Ishikawa (cell line): ENCODE measurements at regions not wholly inside any gene's neighbourhood (a gene's known extent, or its start where the extent isn't known, plus 50 kb on each side); places are given as distances from the start of the nearest gene placed in this dataset.

Experiments
- CEBPB ChIP-seq: IDR thresholded peaks from 2 replicates; pipeline ENCODE4 v1.6.1; 2012
- CREB1 ChIP-seq: IDR thresholded peaks from 2 replicates; pipeline ENCODE4 v1.6.1; 2012; ENCODE audit warnings: low read depth
- EGR1 ChIP-seq: IDR thresholded peaks from 2 replicates; pipeline ENCODE4 v1.6.1; 2012
- EP300 ChIP-seq: IDR thresholded peaks from 2 replicates; pipeline ENCODE4 v1.6.1; 2012; ENCODE audit warnings: borderline replicate concordance
- FOXM1 ChIP-seq: IDR thresholded peaks from 2 replicates; pipeline ENCODE4 v1.6.1; 2012; ENCODE audit warnings: low read depth, borderline replicate concordance
- NFIC ChIP-seq: IDR thresholded peaks from 2 replicates; pipeline ENCODE4 v1.6.1; 2012
- RAD21 ChIP-seq: IDR thresholded peaks from 2 replicates; pipeline ENCODE4 v1.6.1; 2012; ENCODE audit warnings: low read depth
- TAF1 ChIP-seq: IDR thresholded peaks from 2 replicates; pipeline ENCODE4 v1.6.1; 2012; ENCODE audit warnings: low read depth, mild to moderate bottlenecking
- TCF12 ChIP-seq: IDR thresholded peaks from 2 replicates; pipeline ENCODE4 v1.6.1; 2012; ENCODE audit warnings: low read depth
- TEAD4 ChIP-seq: IDR thresholded peaks from 2 replicates; pipeline ENCODE4 v1.6.1; 2012
- YY1 ChIP-seq: IDR thresholded peaks from 2 replicates; pipeline ENCODE4 v1.6.1; 2012; ENCODE audit warnings: low read depth
- ZBTB7A ChIP-seq: IDR thresholded peaks from 2 replicates; pipeline ENCODE4 v1.6.1; 2012; ENCODE audit warnings: low read depth
- TF ChIP-seq, protein P1 (sequence below): IDR thresholded peaks from 2 replicates; pipeline ENCODE4 v1.6.1; 2012; ENCODE audit warnings: low read depth, mild to moderate bottlenecking
- TF ChIP-seq, protein P2 (sequence below): IDR thresholded peaks from 2 replicates; pipeline ENCODE4 v1.6.1; 2012
- TF ChIP-seq, protein P3 (sequence below): IDR thresholded peaks from 2 replicates; pipeline ENCODE4 v1.6.1; 2012

DNA sequence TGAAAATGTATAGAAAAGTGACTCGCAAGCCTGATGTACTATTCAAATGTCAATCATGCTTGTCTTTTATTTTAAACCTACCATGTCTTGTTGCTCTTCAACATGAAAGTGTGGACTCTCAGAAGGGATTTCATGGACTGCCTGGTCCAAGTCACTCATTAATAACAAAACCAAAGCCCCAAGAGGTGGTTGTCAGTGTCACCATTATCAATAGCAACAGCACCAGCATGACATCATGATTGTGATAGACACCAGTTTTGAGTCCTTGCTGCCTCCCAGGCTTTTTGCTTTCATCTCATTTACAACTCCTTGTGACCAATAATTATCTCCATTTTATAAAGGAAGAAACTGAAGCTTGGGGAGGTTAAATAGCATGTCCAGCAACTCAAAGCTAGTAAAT lies 112.0 kb upstream of the TMPO start:
- no peak for TF ChIP-seq ZBTB7A
- no peak for TF ChIP-seq EGR1
- no peak for TF ChIP-seq FOXM1
- TF ChIP-seq, protein P1, sequence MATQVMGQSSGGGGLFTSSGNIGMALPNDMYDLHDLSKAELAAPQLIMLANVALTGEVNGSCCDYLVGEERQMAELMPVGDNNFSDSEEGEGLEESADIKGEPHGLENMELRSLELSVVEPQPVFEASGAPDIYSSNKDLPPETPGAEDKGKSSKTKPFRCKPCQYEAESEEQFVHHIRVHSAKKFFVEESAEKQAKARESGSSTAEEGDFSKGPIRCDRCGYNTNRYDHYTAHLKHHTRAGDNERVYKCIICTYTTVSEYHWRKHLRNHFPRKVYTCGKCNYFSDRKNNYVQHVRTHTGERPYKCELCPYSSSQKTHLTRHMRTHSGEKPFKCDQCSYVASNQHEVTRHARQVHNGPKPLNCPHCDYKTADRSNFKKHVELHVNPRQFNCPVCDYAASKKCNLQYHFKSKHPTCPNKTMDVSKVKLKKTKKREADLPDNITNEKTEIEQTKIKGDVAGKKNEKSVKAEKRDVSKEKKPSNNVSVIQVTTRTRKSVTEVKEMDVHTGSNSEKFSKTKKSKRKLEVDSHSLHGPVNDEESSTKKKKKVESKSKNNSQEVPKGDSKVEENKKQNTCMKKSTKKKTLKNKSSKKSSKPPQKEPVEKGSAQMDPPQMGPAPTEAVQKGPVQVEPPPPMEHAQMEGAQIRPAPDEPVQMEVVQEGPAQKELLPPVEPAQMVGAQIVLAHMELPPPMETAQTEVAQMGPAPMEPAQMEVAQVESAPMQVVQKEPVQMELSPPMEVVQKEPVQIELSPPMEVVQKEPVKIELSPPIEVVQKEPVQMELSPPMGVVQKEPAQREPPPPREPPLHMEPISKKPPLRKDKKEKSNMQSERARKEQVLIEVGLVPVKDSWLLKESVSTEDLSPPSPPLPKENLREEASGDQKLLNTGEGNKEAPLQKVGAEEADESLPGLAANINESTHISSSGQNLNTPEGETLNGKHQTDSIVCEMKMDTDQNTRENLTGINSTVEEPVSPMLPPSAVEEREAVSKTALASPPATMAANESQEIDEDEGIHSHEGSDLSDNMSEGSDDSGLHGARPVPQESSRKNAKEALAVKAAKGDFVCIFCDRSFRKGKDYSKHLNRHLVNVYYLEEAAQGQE = no peak
- no peak for TF ChIP-seq TEAD4
- no peak for TF ChIP-seq TAF1
- TF ChIP-seq NFIC = no peak
- no peak for TF ChIP-seq TCF12
- TF ChIP-seq, protein P2, sequence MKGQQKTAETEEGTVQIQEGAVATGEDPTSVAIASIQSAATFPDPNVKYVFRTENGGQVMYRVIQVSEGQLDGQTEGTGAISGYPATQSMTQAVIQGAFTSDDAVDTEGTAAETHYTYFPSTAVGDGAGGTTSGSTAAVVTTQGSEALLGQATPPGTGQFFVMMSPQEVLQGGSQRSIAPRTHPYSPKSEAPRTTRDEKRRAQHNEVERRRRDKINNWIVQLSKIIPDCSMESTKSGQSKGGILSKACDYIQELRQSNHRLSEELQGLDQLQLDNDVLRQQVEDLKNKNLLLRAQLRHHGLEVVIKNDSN = no peak
- no peak for TF ChIP-seq RAD21
- TF ChIP-seq, protein P3, sequence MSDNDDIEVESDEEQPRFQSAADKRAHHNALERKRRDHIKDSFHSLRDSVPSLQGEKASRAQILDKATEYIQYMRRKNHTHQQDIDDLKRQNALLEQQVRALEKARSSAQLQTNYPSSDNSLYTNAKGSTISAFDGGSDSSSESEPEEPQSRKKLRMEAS = no peak
- no peak for TF ChIP-seq YY1
- no peak for TF ChIP-seq EP300
- TF ChIP-seq CEBPB = no peak
- TF ChIP-seq CREB1 = no peak

DNA sequence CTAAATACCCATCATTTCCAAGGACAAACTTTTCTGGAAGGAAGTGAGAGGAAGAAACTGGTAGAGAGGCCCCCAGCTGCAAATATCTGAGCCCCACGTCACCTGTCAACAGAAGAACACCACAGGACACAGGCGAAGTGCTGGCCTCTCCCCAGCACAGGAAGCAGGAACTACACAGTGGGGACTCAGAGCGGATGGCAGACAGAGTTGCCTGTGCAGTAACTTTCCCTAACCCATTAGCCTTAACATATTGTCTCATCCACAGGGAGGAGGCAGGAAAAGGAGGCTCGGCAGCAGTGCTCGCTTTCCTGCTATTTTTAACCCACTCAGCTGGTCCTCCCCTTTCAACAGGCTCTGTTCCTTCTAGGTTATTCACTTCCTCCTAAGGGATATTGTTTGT lies 111.5 kb upstream of the TMPO start:
- TF ChIP-seq, protein P2 = no peak
- TF ChIP-seq ZBTB7A = no peak
- no peak for TF ChIP-seq EP300
- no peak for TF ChIP-seq FOXM1
- TF ChIP-seq EGR1 = no peak
- TF ChIP-seq CREB1 = no peak
- no peak for TF ChIP-seq RAD21

DNA sequence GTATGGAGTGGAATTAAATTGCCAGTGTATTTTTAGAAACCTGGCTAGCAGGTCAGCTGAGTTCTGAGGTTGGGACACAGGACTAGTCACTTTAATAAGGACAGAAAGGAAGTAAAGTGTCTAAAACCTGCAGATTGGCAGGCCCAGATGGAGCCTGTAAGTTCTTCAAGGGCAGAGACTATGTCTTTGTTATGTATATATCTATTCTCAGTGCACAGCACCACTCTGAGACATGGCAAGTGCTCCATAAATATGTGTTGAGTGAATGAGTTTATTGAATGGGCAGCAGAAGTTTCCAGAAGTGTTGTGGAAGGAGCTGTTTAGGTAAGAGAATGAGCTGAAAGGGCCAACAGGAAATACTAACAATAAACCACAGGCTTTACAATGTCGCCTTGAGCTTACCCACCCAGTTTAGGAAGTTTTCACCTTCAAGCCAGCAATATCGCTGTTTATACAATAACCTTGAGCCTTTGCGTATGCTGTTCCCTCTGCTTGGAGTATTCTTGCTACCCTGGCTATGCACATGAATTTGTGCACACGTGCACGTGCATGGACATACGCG lies 109.5 kb upstream of the TMPO start:
- TF ChIP-seq EGR1 = no peak
- TF ChIP-seq TEAD4 = no peak
- no peak for TF ChIP-seq TCF12
- TF ChIP-seq, protein P3 = no peak
- no peak for TF ChIP-seq NFIC
- TF ChIP-seq RAD21 = no peak
- TF ChIP-seq EP300 = no peak
- TF ChIP-seq CEBPB = no peak
- no peak for TF ChIP-seq FOXM1
- TF ChIP-seq, protein P1 = no peak
- TF ChIP-seq CREB1 = no peak
- TF ChIP-seq ZBTB7A = no peak
- TF ChIP-seq YY1 = no peak
- TF ChIP-seq, protein P2 = no peak
- no peak for TF ChIP-seq TAF1

DNA sequence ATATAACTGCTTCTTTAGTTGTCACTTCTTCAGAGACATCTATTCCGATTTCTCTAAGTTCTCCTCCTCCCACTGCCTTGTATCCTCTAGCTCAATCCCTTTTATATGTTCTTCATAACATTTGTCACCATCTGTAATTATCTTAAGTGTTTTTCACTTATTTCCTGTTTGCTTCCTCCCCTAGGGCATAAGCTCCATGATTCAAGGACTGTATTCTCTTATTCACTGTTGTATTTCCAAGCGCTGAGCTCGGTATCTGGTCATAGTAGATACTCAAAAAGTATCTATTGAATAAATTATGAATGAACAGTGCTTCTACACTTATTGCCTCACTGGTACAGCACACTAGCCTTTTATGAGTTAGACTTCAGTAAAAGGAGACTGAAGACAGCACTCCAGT lies 109.0 kb upstream of the TMPO start:
- TF ChIP-seq NFIC (no peak), RAD21 (no peak), TCF12 (no peak), CEBPB (no peak), ZBTB7A (no peak), CREB1 (no peak), YY1 (no peak), EP300 (no peak), FOXM1 (no peak), EGR1 (no peak)
- TF ChIP-seq, protein P1 = no peak
- TF ChIP-seq, protein P3 = no peak
